ENCODE measurements at regions not wholly inside any gene's neighbourhood (a gene's known extent, or its start where the extent isn't known, plus 50 kb on each side); places are given as distances from the start of the nearest gene placed in this dataset.

- no peak overlapping the region for H3K4me3 ChIP-seq (ENCODE audit: insufficient read depth, low read depth, low read length)
- no peaks in the 10 kb centered on the region for H3K27me3 ChIP-seq (ENCODE audit: control insufficient read depth, insufficient read depth, low read length)
- no peaks in the 10 kb centered on the region for H3K36me3 ChIP-seq (replicated peaks; ENCODE audit: control insufficient read depth, insufficient read depth, low read length)
- no peak for DNase-seq
Measured at GRCh38 chr4:110914791-110915190, 291.9 kb upstream of the PITX2 start.

DNA sequence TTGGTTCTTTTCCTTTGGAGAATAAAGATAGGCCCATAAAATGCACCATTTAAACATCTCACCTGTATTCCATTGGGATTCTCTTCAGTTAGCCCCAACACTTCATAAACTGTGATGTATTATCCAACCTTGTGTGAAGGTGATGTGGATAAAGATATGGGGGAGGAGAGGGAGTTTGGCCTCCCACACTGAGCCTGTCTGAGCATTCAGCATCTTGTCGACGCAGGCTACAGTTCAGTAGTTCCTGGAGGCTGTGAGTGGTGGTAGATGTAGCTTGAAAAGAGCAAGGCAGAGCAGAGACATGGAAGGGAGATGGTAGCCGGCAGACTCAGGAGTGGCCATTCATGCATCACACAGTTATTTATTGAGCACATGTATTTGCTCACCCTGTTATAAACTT, 292.4 kb upstream of the PITX2 start:
- Histone ChIP-seq H3K36me3 (replicated peaks; ENCODE audit: control insufficient read depth, insufficient read depth, low read length) (no peaks in the 10 kb centered on the region), H3K4me3 (ENCODE audit: insufficient read depth, low read depth, low read length) (no peak overlapping the region)

GRCh38 chr4:110916505-110916904, 293.6 kb upstream of the PITX2 start:
- Histone ChIP-seq H3K36me3 (replicated peaks; ENCODE audit: control insufficient read depth, insufficient read depth, low read length) (no peaks in the 10 kb centered on the region), H3K27me3 (ENCODE audit: control insufficient read depth, insufficient read depth, low read length) (no peaks in the 10 kb centered on the region), H3K4me3 (ENCODE audit: insufficient read depth, low read depth, low read length) (no peak overlapping the region)
- no peak for DNase-seq

More for the DNA sequence above, 292.4 kb upstream of the PITX2 start:
- no peaks in the 10 kb centered on the region for H3K27me3 ChIP-seq (ENCODE audit: control insufficient read depth, insufficient read depth, low read length)
- no peak for DNase-seq

GRCh38 chr4:110917835-110918234, 295.0 kb upstream of the PITX2 start:
- no peaks in the 10 kb centered on the region for H3K27me3 ChIP-seq (ENCODE audit: control insufficient read depth, insufficient read depth, low read length)
- H3K4me3 ChIP-seq (ENCODE audit: insufficient read depth, low read depth, low read length): no peak overlapping the region
- no peaks in the 10 kb centered on the region for H3K36me3 ChIP-seq (replicated peaks; ENCODE audit: control insufficient read depth, insufficient read depth, low read length)
- no peak for DNase-seq

GRCh38 chr4:110920990-110921389, 298.1 kb upstream of the PITX2 start:
- no peaks in the 10 kb centered on the region for H3K27me3 ChIP-seq (ENCODE audit: control insufficient read depth, insufficient read depth, low read length)
- H3K36me3 ChIP-seq (replicated peaks; ENCODE audit: control insufficient read depth, insufficient read depth, low read length): no peaks in the 10 kb centered on the region
- DNase-seq: no peak
- no peak overlapping the region for H3K4me3 ChIP-seq (ENCODE audit: insufficient read depth, low read depth, low read length)

- Histone ChIP-seq H3K27me3 (ENCODE audit: control insufficient read depth, insufficient read depth, low read length) (no peaks in the 10 kb centered on the region), H3K4me3 (ENCODE audit: insufficient read depth, low read depth, low read length) (no peak overlapping the region), H3K36me3 (replicated peaks; ENCODE audit: control insufficient read depth, insufficient read depth, low read length) (no peaks in the 10 kb centered on the region)
- no peak for DNase-seq
Measured at GRCh38 chr4:110924761-110925160, 301.9 kb upstream of the PITX2 start.

- DNase-seq: no peak
- Histone ChIP-seq H3K27me3 (ENCODE audit: control insufficient read depth, insufficient read depth, low read length) (no peaks in the 10 kb centered on the region), H3K4me3 (ENCODE audit: insufficient read depth, low read depth, low read length) (no peak overlapping the region), H3K36me3 (replicated peaks; ENCODE audit: control insufficient read depth, insufficient read depth, low read length) (no peaks in the 10 kb centered on the region)
Measured at GRCh38 chr4:110926841-110927400, 304.0 kb upstream of the PITX2 start.

- Histone ChIP-seq H3K4me3 (ENCODE audit: insufficient read depth, low read depth, low read length) (no peak overlapping the region), H3K36me3 (replicated peaks; ENCODE audit: control insufficient read depth, insufficient read depth, low read length) (no peaks in the 10 kb centered on the region), H3K27me3 (ENCODE audit: control insufficient read depth, insufficient read depth, low read length) (no peaks in the 10 kb centered on the region)
- no peak for DNase-seq
Measured at GRCh38 chr4:110933341-110933740, 310.5 kb upstream of the PITX2 start.

- Histone ChIP-seq H3K36me3 (replicated peaks; ENCODE audit: control insufficient read depth, insufficient read depth, low read length) (no peaks in the 10 kb centered on the region), H3K4me3 (ENCODE audit: insufficient read depth, low read depth, low read length) (no peak overlapping the region), H3K27me3 (ENCODE audit: control insufficient read depth, insufficient read depth, low read length) (no peaks in the 10 kb centered on the region)
- DNase-seq: no peak
Measured at GRCh38 chr4:110944501-110944900, 321.6 kb upstream of the PITX2 start.

- H3K4me3 ChIP-seq (ENCODE audit: insufficient read depth, low read depth, low read length): no peak overlapping the region
- DNase-seq: no peak
- H3K27me3 ChIP-seq (ENCODE audit: control insufficient read depth, insufficient read depth, low read length): no peaks in the 10 kb centered on the region
- H3K36me3 ChIP-seq (replicated peaks; ENCODE audit: control insufficient read depth, insufficient read depth, low read length): no peaks in the 10 kb centered on the region
Measured at GRCh38 chr4:110945600-110945999, 322.7 kb upstream of the PITX2 start.

DNA sequence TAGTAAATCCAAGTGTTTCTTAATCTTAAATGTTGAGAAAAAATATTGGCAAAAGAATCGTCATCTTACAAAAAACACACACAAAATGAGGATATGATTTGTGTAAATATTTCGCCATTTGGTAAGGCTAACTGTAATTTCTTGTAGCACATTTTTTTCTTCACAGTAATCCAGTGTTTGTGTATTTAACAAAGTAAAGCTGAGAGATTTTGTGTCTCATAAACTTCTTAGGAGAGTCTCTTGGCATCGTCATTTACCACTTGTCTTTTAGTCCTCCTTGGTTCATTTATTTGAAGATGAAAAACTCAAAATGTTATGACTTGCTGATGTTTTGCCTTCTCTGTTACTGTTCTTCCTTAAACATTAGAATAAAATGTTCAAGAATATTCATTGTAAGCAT, 326.7 kb upstream of the PITX2 start:
- no peak overlapping the region for H3K4me3 ChIP-seq (ENCODE audit: insufficient read depth, low read depth, low read length)
- no peaks in the 10 kb centered on the region for H3K36me3 ChIP-seq (replicated peaks; ENCODE audit: control insufficient read depth, insufficient read depth, low read length)
- no peaks in the 10 kb centered on the region for H3K27me3 ChIP-seq (ENCODE audit: control insufficient read depth, insufficient read depth, low read length)
- no peak for DNase-seq

DNA sequence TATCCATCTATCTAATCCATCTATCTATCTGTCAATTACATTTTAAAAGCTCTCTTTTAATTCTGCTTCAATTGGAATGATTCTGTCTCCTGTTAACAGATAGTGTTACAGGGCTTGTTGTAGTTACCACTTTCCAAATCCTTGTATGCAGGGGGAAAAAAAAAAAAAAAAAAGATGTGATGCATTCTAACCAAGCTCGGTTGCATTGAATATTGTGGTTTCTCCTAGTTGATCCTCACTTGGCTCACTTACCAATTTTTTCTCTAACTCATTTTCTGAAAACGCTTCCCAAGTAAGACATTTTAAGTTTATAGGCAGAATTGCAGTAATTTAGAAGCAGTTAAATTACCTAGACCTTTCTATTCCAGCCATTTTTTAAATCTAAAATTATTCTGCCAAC, 327.9 kb upstream of the PITX2 start:
- Histone ChIP-seq H3K4me3 (ENCODE audit: insufficient read depth, low read depth, low read length) (no peak overlapping the region), H3K36me3 (replicated peaks; ENCODE audit: control insufficient read depth, insufficient read depth, low read length) (no peaks in the 10 kb centered on the region), H3K27me3 (ENCODE audit: control insufficient read depth, insufficient read depth, low read length) (no peaks in the 10 kb centered on the region)
- DNase-seq: no peak

DNA sequence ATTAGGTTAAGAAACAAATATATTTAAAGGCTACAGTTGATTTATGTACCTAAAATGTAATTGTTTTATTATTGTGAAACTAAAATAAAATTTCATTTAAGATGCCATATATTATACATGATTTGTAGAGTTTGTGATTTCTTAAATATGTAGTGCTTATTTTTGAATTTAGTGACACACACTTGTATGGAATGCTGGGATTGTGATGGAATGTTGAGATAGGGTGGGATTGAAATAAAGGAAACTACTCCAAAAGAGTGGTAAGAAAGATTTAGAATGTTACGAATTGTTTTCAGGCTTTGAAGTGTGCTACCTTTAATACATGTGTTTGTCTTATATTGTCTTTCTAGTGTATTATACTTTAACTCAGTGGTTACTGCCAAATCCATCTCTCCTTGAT, 330.3 kb upstream of the PITX2 start:
- no peaks in the 10 kb centered on the region for H3K27me3 ChIP-seq (ENCODE audit: control insufficient read depth, insufficient read depth, low read length)
- no peak overlapping the region for H3K4me3 ChIP-seq (ENCODE audit: insufficient read depth, low read depth, low read length)
- no peak for DNase-seq
- H3K36me3 ChIP-seq (replicated peaks; ENCODE audit: control insufficient read depth, insufficient read depth, low read length): no peaks in the 10 kb centered on the region

DNA sequence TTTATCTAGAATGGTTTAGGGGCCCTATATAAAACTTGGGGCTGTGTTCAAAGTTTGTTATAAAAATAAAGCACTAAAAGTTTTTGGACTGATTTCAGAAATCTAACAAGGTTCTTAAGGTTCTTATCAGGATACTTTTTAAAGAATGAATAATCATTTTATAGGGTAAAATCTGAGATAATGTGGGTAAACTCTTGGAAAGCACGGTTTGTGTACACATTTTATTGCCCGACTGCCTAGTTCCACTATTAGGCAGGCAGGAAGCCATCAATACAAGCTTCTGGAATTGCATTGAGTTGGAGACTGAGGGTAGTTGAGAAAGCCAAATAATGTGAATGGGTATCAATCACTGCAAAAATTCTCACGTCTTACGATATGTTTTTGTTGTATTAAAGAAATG, 331.0 kb upstream of the PITX2 start:
- H3K36me3 ChIP-seq (replicated peaks; ENCODE audit: control insufficient read depth, insufficient read depth, low read length): no peaks in the 10 kb centered on the region
- no peak overlapping the region for H3K4me3 ChIP-seq (ENCODE audit: insufficient read depth, low read depth, low read length)
- no peak for DNase-seq
- no peaks in the 10 kb centered on the region for H3K27me3 ChIP-seq (ENCODE audit: control insufficient read depth, insufficient read depth, low read length)

GRCh38 chr4:110955748-110956147, 332.9 kb upstream of the PITX2 start:
- H3K27me3 ChIP-seq (ENCODE audit: control insufficient read depth, insufficient read depth, low read length): no peaks in the 10 kb centered on the region
- H3K4me3 ChIP-seq (ENCODE audit: insufficient read depth, low read depth, low read length): no peak overlapping the region
- DNase-seq: no peak
- H3K36me3 ChIP-seq (replicated peaks; ENCODE audit: control insufficient read depth, insufficient read depth, low read length): no peaks in the 10 kb centered on the region

GRCh38 chr4:110959041-110959643, 336.3 kb upstream of the PITX2 start:
- Histone ChIP-seq H3K36me3 (replicated peaks; ENCODE audit: control insufficient read depth, insufficient read depth, low read length) (no peaks in the 10 kb centered on the region), H3K27me3 (ENCODE audit: control insufficient read depth, insufficient read depth, low read length) (no peaks in the 10 kb centered on the region), H3K4me3 (ENCODE audit: insufficient read depth, low read depth, low read length) (no peak overlapping the region)
- no peak for DNase-seq
